H9 (cell line): ENCODE measurements at regions not wholly inside any gene's neighbourhood (a gene's known extent, or its start where the extent isn't known, plus 50 kb on each side); places are given as distances from the start of the nearest gene placed in this dataset.

Experiments used
- DNase-seq: peaks from one replicate; pipeline ENCODE4 v3.0.0-alpha.2; 2017
- H2AFZ ChIP-seq: one replicate; pipeline ENCODE4 v1.6.1; 2013; ENCODE audit warnings: mild to moderate bottlenecking, low read length, control low read depth, moderate library complexity
- H2AK5ac ChIP-seq: 2 replicates; pipeline ENCODE4 v1.6.1; 2013; ENCODE audit warnings: low read length, control low read depth, mixed read lengths; ENCODE audit not compliant: insufficient read length
- H2BK120ac ChIP-seq: one replicate; pipeline ENCODE4 v1.6.1; 2013; ENCODE audit warnings: low read depth, mild to moderate bottlenecking, low read length, control low read depth, inconsistent platforms; ENCODE audit not compliant: poor library complexity, severe bottlenecking
- H2BK12ac ChIP-seq: 2 replicates; pipeline ENCODE4 v1.6.1; 2013; ENCODE audit warnings: low read length, control low read depth, mixed read lengths, low read depth; ENCODE audit not compliant: insufficient read length
- H2BK15ac ChIP-seq: 2 replicates; pipeline ENCODE4 v1.6.1; 2013; ENCODE audit warnings: low read depth, low read length, control low read depth
- H2BK20ac ChIP-seq: one replicate; pipeline ENCODE4 v1.6.1; 2013; ENCODE audit warnings: low read depth, mild to moderate bottlenecking, low read length, control low read depth, inconsistent platforms; ENCODE audit not compliant: poor library complexity, severe bottlenecking
- H2BK5ac ChIP-seq: 2 replicates; pipeline ENCODE4 v1.6.1; 2013; ENCODE audit warnings: low read length, control low read depth, mixed read lengths; ENCODE audit not compliant: insufficient read length
- H3K14ac ChIP-seq: 2 replicates; pipeline ENCODE4 v1.6.1; 2013; ENCODE audit warnings: low read length, control low read depth; ENCODE audit not compliant: insufficient read depth
- H3K18ac ChIP-seq: 2 replicates; pipeline ENCODE4 v1.6.1; 2013; ENCODE audit warnings: low read depth, mild to moderate bottlenecking, mixed read lengths, low read length, control low read depth; ENCODE audit not compliant: insufficient read length
- H3K23ac ChIP-seq: 2 replicates; pipeline ENCODE4 v1.6.1; 2013; ENCODE audit warnings: low read length, control low read depth, mixed read lengths, low read depth; ENCODE audit not compliant: insufficient read length
- H3K23me2 ChIP-seq: 2 replicates; pipeline ENCODE4 v1.6.1; 2013; ENCODE audit warnings: low read depth, mild to moderate bottlenecking, mixed read lengths, low read length, control low read depth; ENCODE audit not compliant: insufficient read length, poor library complexity, severe bottlenecking
- H3K27ac ChIP-seq: 2 replicates; pipeline ENCODE4 v1.5.1; 2013; ENCODE audit warnings: low read length, control low read depth, mixed read lengths, low read depth; ENCODE audit not compliant: insufficient read length
- H3K27me3 ChIP-seq: 2 replicates; pipeline ENCODE4 v1.6.1; 2013; ENCODE audit warnings: low read length, control low read depth, inconsistent platforms; ENCODE audit not compliant: insufficient read depth
- H3K4ac ChIP-seq: 2 replicates; pipeline ENCODE4 v1.6.1; 2013; ENCODE audit warnings: low read depth, mild to moderate bottlenecking, control low read depth, inconsistent platforms, low read length, moderate library complexity
- H3K4me1 ChIP-seq: 2 replicates; pipeline ENCODE4 v1.6.1; 2013; ENCODE audit warnings: low read length, control low read depth, inconsistent platforms; ENCODE audit not compliant: insufficient read depth
- H3K4me2 ChIP-seq: 2 replicates; pipeline ENCODE4 v1.6.1; 2013; ENCODE audit warnings: low read length, control low read depth, mixed read lengths; ENCODE audit not compliant: insufficient read length, insufficient read depth
- H3K56ac ChIP-seq: 2 replicates; pipeline ENCODE4 v1.6.1; 2013; ENCODE audit warnings: low read depth, mild to moderate bottlenecking, mixed read lengths, low read length, control low read depth; ENCODE audit not compliant: insufficient read length
- H3K79me1 ChIP-seq: 2 replicates; pipeline ENCODE4 v1.6.1; 2013; ENCODE audit warnings: low read depth, mild to moderate bottlenecking, moderate library complexity, low read length, control low read depth, inconsistent platforms; ENCODE audit not compliant: insufficient read depth, poor library complexity, severe bottlenecking
- H3K79me2 ChIP-seq: 2 replicates; pipeline ENCODE4 v1.6.1; 2013; ENCODE audit warnings: low read length, control low read depth, inconsistent platforms; ENCODE audit not compliant: insufficient read depth
- H3K9ac ChIP-seq: 2 replicates; pipeline ENCODE4 v1.6.1; 2013; ENCODE audit warnings: low read length, control low read depth, mixed read lengths; ENCODE audit not compliant: insufficient read length; ENCODE audit errors: extremely low read depth
- H3K9me3 ChIP-seq: one replicate; pipeline ENCODE4 v1.6.1; 2013; ENCODE audit warnings: low read depth, low read length, inconsistent platforms; ENCODE audit not compliant: control insufficient read depth
- H3T11ph ChIP-seq: one replicate; pipeline ENCODE4 v1.6.1; 2013; ENCODE audit warnings: mild to moderate bottlenecking, low read length, control low read depth, inconsistent platforms
- H4K20me1 ChIP-seq: one replicate; pipeline ENCODE4 v1.6.1; 2013; ENCODE audit not compliant: control insufficient read depth, insufficient read length, insufficient read depth
- H4K5ac ChIP-seq: 2 replicates; pipeline ENCODE4 v1.6.1; 2013; ENCODE audit warnings: low read depth, mild to moderate bottlenecking, mixed read lengths, low read length, control low read depth; ENCODE audit not compliant: insufficient read length
- H4K8ac ChIP-seq: replicated peaks from 2 replicates; pipeline ENCODE4 v1.6.1; 2013; ENCODE audit warnings: low read length, control low read depth, mixed read lengths, low read depth; ENCODE audit not compliant: insufficient read length
- H4K91ac ChIP-seq: 2 replicates; pipeline ENCODE4 v1.6.1; 2013; ENCODE audit warnings: low read depth, mild to moderate bottlenecking, moderate library complexity, mixed read lengths, low read length, control low read depth; ENCODE audit not compliant: insufficient read length
- H3K27ac Mint-ChIP-seq, 3 experiments: 2 replicates in 2 of 3; 3 replicates in 1 of 3; pipeline ENCODE4 v1.8.0; 2020 to 2021; ENCODE audit warnings: mixed read lengths in 3 of 3, mild to moderate bottlenecking in 1 of 3, moderate library complexity in 1 of 3
- H3K27me3 Mint-ChIP-seq: 2 replicates; pipeline ENCODE4 v1.8.0; 2021; ENCODE audit warnings: low read depth, mild to moderate bottlenecking, moderate library complexity, mixed read lengths
- H3K36me3 Mint-ChIP-seq, 3 experiments: 2 replicates in 2 of 3; 3 replicates in 1 of 3; pipeline ENCODE4 v1.8.0; 2020 to 2021; ENCODE audit warnings: low read depth in 3 of 3, mixed read lengths in 3 of 3; ENCODE audit not compliant: insufficient read depth in 1 of 3
- H3K4me1 Mint-ChIP-seq, 2 experiments: 2 replicates each; pipeline ENCODE4 v1.8.0; 2020; ENCODE audit warnings: mixed read lengths in 2 of 2
- H3K4me3 Mint-ChIP-seq, 2 experiments: 2 replicates in 1 of 2; 3 replicates in 1 of 2; pipeline ENCODE4 v1.8.0; 2020 to 2021; ENCODE audit warnings: mild to moderate bottlenecking in 2 of 2, mixed read lengths in 2 of 2, moderate library complexity in 1 of 2
- H3K9me3 Mint-ChIP-seq, 2 experiments: 2 replicates in 1 of 2; 3 replicates in 1 of 2; pipeline ENCODE4 v1.8.0; 2020; ENCODE audit warnings: mild to moderate bottlenecking in 2 of 2, mixed read lengths in 2 of 2, moderate library complexity in 1 of 2
- WGBS: extraction: QIAGEN DNeasy Blood & Tissue Kit; methylation state at CpG from one replicate; pipeline ENCODE4 v1.1.7; 2013; ENCODE audit warnings: missing lambda C conversion rate, low lambda C conversion rate, mixed read lengths; ENCODE audit not compliant: insufficient read length; ENCODE audit errors: extremely low coverage; 5-methylcytosine and 5-hydroxymethylcytosine counted together
- TF ChIP-seq, protein P1 (sequence below): fragments of 200-600 bp; sonication (generic); conservative IDR thresholded peaks from 3 replicates; pipeline ENCODE4 v1.8.0; 2021; ENCODE audit warnings: antibody characterized with exemption, mild to moderate bottlenecking

- H3K4ac ChIP-seq: no peak overlapping the region
- H3K4me1 ChIP-seq: no peaks in the 10 kb centered on the region
- H2BK5ac ChIP-seq: no peak overlapping the region
- H2BK12ac ChIP-seq: no peak overlapping the region
- no peak overlapping the region for H3K23ac ChIP-seq
- no peaks in the 10 kb centered on the region for H3K79me2 ChIP-seq
- H3K9me3 ChIP-seq: no peaks in the 10 kb centered on the region
- H4K91ac ChIP-seq: no peak overlapping the region
- Mint-ChIP-seq H3K27me3 (no peaks in the 10 kb centered on the region), H3K9me3 (no peaks in the 10 kb centered on the region), H3K36me3 (peaks cover 0 to 11% (median 2%) of the 10 kb centered on the region in 3 experiments; a peak in 5 of 7 replicates), H3K4me3 (no peak overlapping the region), H3K27ac (no peak overlapping the region), H3K4me1 (peaks cover 3 to 7% of the 10 kb centered on the region in 2 experiments)
- H4K20me1 ChIP-seq: no peaks in the 10 kb centered on the region
- TF ChIP-seq, protein P1, sequence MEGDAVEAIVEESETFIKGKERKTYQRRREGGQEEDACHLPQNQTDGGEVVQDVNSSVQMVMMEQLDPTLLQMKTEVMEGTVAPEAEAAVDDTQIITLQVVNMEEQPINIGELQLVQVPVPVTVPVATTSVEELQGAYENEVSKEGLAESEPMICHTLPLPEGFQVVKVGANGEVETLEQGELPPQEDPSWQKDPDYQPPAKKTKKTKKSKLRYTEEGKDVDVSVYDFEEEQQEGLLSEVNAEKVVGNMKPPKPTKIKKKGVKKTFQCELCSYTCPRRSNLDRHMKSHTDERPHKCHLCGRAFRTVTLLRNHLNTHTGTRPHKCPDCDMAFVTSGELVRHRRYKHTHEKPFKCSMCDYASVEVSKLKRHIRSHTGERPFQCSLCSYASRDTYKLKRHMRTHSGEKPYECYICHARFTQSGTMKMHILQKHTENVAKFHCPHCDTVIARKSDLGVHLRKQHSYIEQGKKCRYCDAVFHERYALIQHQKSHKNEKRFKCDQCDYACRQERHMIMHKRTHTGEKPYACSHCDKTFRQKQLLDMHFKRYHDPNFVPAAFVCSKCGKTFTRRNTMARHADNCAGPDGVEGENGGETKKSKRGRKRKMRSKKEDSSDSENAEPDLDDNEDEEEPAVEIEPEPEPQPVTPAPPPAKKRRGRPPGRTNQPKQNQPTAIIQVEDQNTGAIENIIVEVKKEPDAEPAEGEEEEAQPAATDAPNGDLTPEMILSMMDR: no peak
- H4K5ac ChIP-seq: no peak overlapping the region
- no peak overlapping the region for H2AFZ ChIP-seq
- no peak overlapping the region for H2BK120ac ChIP-seq
- no CpG with 5 or more reads among the region's 1 CpG for whole genome bisulfite sequencing
- no peak overlapping the region for H3K14ac ChIP-seq
- no peak overlapping the region for H2BK15ac ChIP-seq
- no peak for DNase-seq
- no peak overlapping the region for H2AK5ac ChIP-seq
- no peak overlapping the region for H2BK20ac ChIP-seq
- H3K27ac ChIP-seq: no peak overlapping the region
- no peak overlapping the region for H3K9ac ChIP-seq
- H3K27me3 ChIP-seq: no peaks in the 10 kb centered on the region
- no peak overlapping the region for H4K8ac ChIP-seq
- no peak overlapping the region for H3T11ph ChIP-seq
- no peaks in the 10 kb centered on the region for H3K23me2 ChIP-seq
- H3K18ac ChIP-seq: no peak overlapping the region
- no peak overlapping the region for H3K4me2 ChIP-seq
- no peak overlapping the region for H3K56ac ChIP-seq
- no peaks in the 10 kb centered on the region for H3K79me1 ChIP-seq
Observed at GRCh38 chr3:159899166-159899565, 89.5 kb upstream of the IL12A start.
